IMR-90 (cell line): ENCODE measurements at regions not wholly inside any gene's neighbourhood (a gene's known extent, or its start where the extent isn't known, plus 50 kb on each side); places are given as distances from the start of the nearest gene placed in this dataset.

Experiments
- ATAC-seq: fragments of 200-7000 bp; cut with Tn5 transposase; 2 replicates; pipeline ENCODE4 v1.9.1; 2020; ENCODE audit warnings: low read depth, mild to moderate bottlenecking, moderate library complexity
- BruUV-seq: library from RNA; stranded (reverse); fragments of 400-500 nt; replicated peaks from 2 replicates; lab custom pipeline; 2021; lab: Mats Ljungman, UMichigan
- CTCF ChIA-PET: fragments of 300-600 bp; formaldehyde crosslinking; extraction: SDS; loops from one replicate; lab custom pipeline; 2021; ENCODE audit warnings: antibody characterized with exemption; lab: Yijun Ruan, JAX
- POLR2A ChIA-PET: fragments of 300-600 bp; sonication (Branson Sonifier 250); formaldehyde crosslinking; loops from one replicate; lab custom pipeline; 2022; ENCODE audit warnings: antibody characterized with exemption; ENCODE audit not compliant: unreplicated experiment; lab: Charles Lee
- DNase-seq: peaks from one replicate; pipeline ENCODE4 v3.0.0; 2013
- H2AFZ ChIP-seq: replicated peaks from 2 replicates; pipeline ENCODE3; 2013; ENCODE audit warnings: low read length, mild to moderate bottlenecking; ENCODE audit not compliant: poor library complexity
- H2AK5ac ChIP-seq: 2 replicates; pipeline ENCODE4 v1.6.1; 2013; ENCODE audit warnings: low read depth, low read length, inconsistent platforms
- H2AK9ac ChIP-seq: replicated peaks from 2 replicates; pipeline ENCODE3; 2013; ENCODE audit warnings: mild to moderate bottlenecking, low read depth, low read length, moderate library complexity; ENCODE audit not compliant: poor library complexity
- H2BK120ac ChIP-seq: 2 replicates; pipeline ENCODE4 v1.6.1; 2013; ENCODE audit warnings: low read depth, low read length, inconsistent platforms
- H2BK15ac ChIP-seq: 3 replicates; pipeline ENCODE4 v1.6.1; 2013; ENCODE audit warnings: low read depth, low read length, inconsistent platforms
- H2BK20ac ChIP-seq: 2 replicates; pipeline ENCODE4 v1.6.1; 2013; ENCODE audit warnings: low read depth, mild to moderate bottlenecking, inconsistent platforms, low read length, moderate library complexity
- H2BK5ac ChIP-seq: 2 replicates; pipeline ENCODE4 v1.6.1; 2013; ENCODE audit warnings: mild to moderate bottlenecking, low read depth, low read length, inconsistent platforms; ENCODE audit not compliant: poor library complexity, severe bottlenecking
- H3K14ac ChIP-seq: replicated peaks from 2 replicates; pipeline ENCODE4 v1.6.1; 2013; ENCODE audit warnings: low read depth, low read length, inconsistent platforms
- H3K18ac ChIP-seq: 2 replicates; pipeline ENCODE4 v1.6.1; 2013; ENCODE audit warnings: low read depth, low read length, control low read depth
- H3K23ac ChIP-seq: 2 replicates; pipeline ENCODE4 v1.6.1; 2013; ENCODE audit warnings: low read depth, low read length, inconsistent platforms
- H3K27ac ChIP-seq: 2 replicates; pipeline ENCODE4 v1.5.1; 2013; ENCODE audit warnings: mild to moderate bottlenecking, control low read depth, low read length; ENCODE audit not compliant: insufficient read depth
- H3K27me3 ChIP-seq: 2 replicates; pipeline ENCODE4 v1.6.1; 2013; ENCODE audit warnings: low read length; ENCODE audit not compliant: control insufficient read depth, insufficient read depth
- H3K36me3 ChIP-seq: 2 replicates; pipeline ENCODE4 v1.6.1; 2013; ENCODE audit warnings: low read length, mixed read lengths; ENCODE audit not compliant: control insufficient read depth, insufficient read depth
- H3K4ac ChIP-seq: 2 replicates; pipeline ENCODE4 v1.6.1; 2013; ENCODE audit warnings: low read depth, low read length, inconsistent platforms
- H3K4me1 ChIP-seq: 2 replicates; pipeline ENCODE4 v1.6.1; 2013; ENCODE audit warnings: low read length, mixed read lengths; ENCODE audit not compliant: control insufficient read depth, insufficient read depth
- H3K4me2 ChIP-seq: 2 replicates; pipeline ENCODE4 v1.6.1; 2013; ENCODE audit warnings: low read depth, mild to moderate bottlenecking, control low read depth, low read length, moderate library complexity
- H3K4me3 ChIP-seq: 2 replicates; pipeline ENCODE4 v1.5.1; 2013; ENCODE audit warnings: low read depth, mild to moderate bottlenecking, control low read depth, low read length, moderate library complexity; ENCODE audit not compliant: insufficient read depth
- H3K56ac ChIP-seq: 2 replicates; pipeline ENCODE4 v1.6.1; 2013; ENCODE audit warnings: low read length, inconsistent platforms; ENCODE audit not compliant: insufficient read depth; ENCODE audit errors: extremely low read depth
- H3K79me1 ChIP-seq, 2 experiments: 2 replicates each; pipeline ENCODE4 v1.6.1; 2013; ENCODE audit warnings: low read length in 2 of 2, inconsistent platforms in 1 of 2, low read depth in 1 of 2
- H3K9ac ChIP-seq: 2 replicates; pipeline ENCODE4 v1.6.1; 2013; ENCODE audit warnings: low read depth, low read length, control low read depth
- H3K9me1 ChIP-seq: 2 replicates; pipeline ENCODE4 v1.6.1; 2013; ENCODE audit warnings: low read length, inconsistent platforms; ENCODE audit not compliant: insufficient read depth
- H3K9me3 ChIP-seq: 2 replicates; pipeline ENCODE4 v1.6.1; 2013; ENCODE audit warnings: low read length; ENCODE audit not compliant: control insufficient read depth, insufficient read depth
- H4K20me1 ChIP-seq: 2 replicates; pipeline ENCODE4 v1.6.1; 2013; ENCODE audit warnings: low read length, inconsistent platforms; ENCODE audit not compliant: insufficient read depth
- H4K5ac ChIP-seq: 2 replicates; pipeline ENCODE4 v1.6.1; 2013; ENCODE audit warnings: mild to moderate bottlenecking, low read depth, low read length, control low read depth
- H4K8ac ChIP-seq, 2 experiments: 2 replicates each; pipeline ENCODE4 v1.6.1; 2013; ENCODE audit warnings: low read depth in 2 of 2, low read length in 2 of 2, control low read depth in 1 of 2, inconsistent platforms in 1 of 2
- H4K91ac ChIP-seq: 2 replicates; pipeline ENCODE4 v1.6.1; 2013; ENCODE audit warnings: low read depth, low read length, inconsistent platforms; ENCODE audit not compliant: insufficient read depth
- CEBPB ChIP-seq: IDR thresholded peaks from 2 replicates; pipeline ENCODE4 v1.6.1; 2012; ENCODE audit warnings: low read depth, low read length, improper control_type of control experiment
- CHD1 ChIP-seq: IDR thresholded peaks from 2 replicates; pipeline ENCODE4 v1.6.1; 2012; ENCODE audit warnings: low read depth, low read length, improper control_type of control experiment
- MAZ ChIP-seq: IDR thresholded peaks from 2 replicates; pipeline ENCODE4 v1.6.1; 2012; ENCODE audit warnings: low read depth, mild to moderate bottlenecking, low read length, improper control_type of control experiment, moderate library complexity, borderline replicate concordance
- NFE2L2 ChIP-seq: fragments of 150-350 bp; IDR thresholded peaks from 2 replicates; pipeline ENCODE4 v1.6.1; 2016; ENCODE audit warnings: low read depth, mild to moderate bottlenecking, low read length
- RAD21 ChIP-seq: IDR thresholded peaks from 2 replicates; pipeline ENCODE4 v1.6.1; 2012; ENCODE audit warnings: low read length, improper control_type of control experiment
- RCOR1 ChIP-seq: IDR thresholded peaks from 2 replicates; pipeline ENCODE4 v1.6.1; 2012; ENCODE audit warnings: mild to moderate bottlenecking, low read length, improper control_type of control experiment; ENCODE audit not compliant: insufficient replicate concordance
- WGBS, 2 experiments: methylation state at CpG; one replicate each; pipeline versions ENCODE4 v1.1.5 to v1.1.7; 2013; ENCODE audit warnings: missing lambda C conversion rate in 2 of 2; ENCODE audit not compliant: insufficient read length in 1 of 2; ENCODE audit errors: extremely low coverage in 2 of 2; 5-methylcytosine and 5-hydroxymethylcytosine counted together
- dilution Hi-C: fragments of 300-500 bp; cut with HindIII; formaldehyde crosslinking; loops from one replicate; pipeline ENCODE4 v1.14.3; 2018; ENCODE audit warnings: low sequenced_read_pairs; ENCODE audit not compliant: unreplicated experiment
- in situ Hi-C: fragments of 300-500 bp; cut with MboI; formaldehyde crosslinking; loops from 3 replicates; pipeline ENCODE4 v1.14.3; 2019; ENCODE audit warnings: low sequenced_read_pairs, inconsistent platforms, mixed read lengths
- intact Hi-C: fragments of 100-400 bp; cut with micrococcal nuclease; formaldehyde crosslinking; loops from 2 replicates; pipeline ENCODE4 v1.10.0; 2022
- TF ChIP-seq, protein P1 (sequence below): fragments of 150-350 bp; IDR thresholded peaks from 2 replicates; pipeline ENCODE4 v1.6.1; 2016; ENCODE audit warnings: low read depth, mild to moderate bottlenecking, low read length, moderate library complexity, borderline replicate concordance
- TF ChIP-seq, protein P2 (sequence below): conservative IDR thresholded peaks from 2 replicates; pipeline ENCODE4 v1.5.1; 2012; ENCODE audit warnings: mild to moderate bottlenecking, low read depth, low read length, improper control_type of control experiment
- TF ChIP-seq, protein P3 (sequence below): fragments of 150-350 bp; IDR thresholded peaks from 2 replicates; pipeline ENCODE4 v1.6.1; 2017; ENCODE audit warnings: mild to moderate bottlenecking, antibody characterized with exemption, low read length, low read depth

DNA sequence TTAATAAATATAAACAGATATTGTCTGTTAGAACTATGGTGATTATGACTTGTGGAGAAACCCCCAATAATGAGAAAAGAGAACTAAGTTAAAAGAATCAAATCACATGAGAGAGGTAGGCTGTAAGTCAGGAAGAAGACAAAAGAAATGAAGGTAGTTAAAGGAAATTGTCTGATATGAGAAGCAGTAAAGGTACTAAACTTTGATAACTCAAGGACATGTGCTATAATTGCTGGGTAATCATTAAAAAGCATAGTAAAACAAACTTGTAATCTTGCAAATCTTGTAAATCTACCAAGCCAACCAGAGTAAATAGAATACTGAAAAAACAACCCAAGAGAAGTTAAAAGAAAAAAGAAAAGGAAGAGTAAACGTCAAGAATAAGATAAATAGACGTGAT is 207.0 kb upstream of the CTNND2 start:
- Histone ChIP-seq H4K91ac (no peak overlapping the region), H4K8ac (no peak overlapping the region), H2BK20ac (no peak overlapping the region), H2AK5ac (no peak overlapping the region), H2AK9ac (no peak overlapping the region), H2AFZ (no peak overlapping the region), H3K9ac (no peak overlapping the region), H2BK15ac (no peak overlapping the region), H3K4me2 (no peak overlapping the region), H3K4me1 (no peaks in the 10 kb centered on the region), H2BK5ac (no peak overlapping the region), H3K9me3 (no peaks in the 10 kb centered on the region; the same call in 1 of the 2 replicates), H3K4ac (no peak overlapping the region), H3K4me3 (no peak overlapping the region), H3K14ac (no peak overlapping the region), H3K9me1 (no peaks in the 10 kb centered on the region), H3K27me3 (no peaks in the 10 kb centered on the region), H4K5ac (no peak overlapping the region), H4K20me1 (no peaks in the 10 kb centered on the region), H3K18ac (no peak overlapping the region), H3K36me3 (no peaks in the 10 kb centered on the region), H3K23ac (no peak overlapping the region), H3K27ac (no peak overlapping the region), H2BK120ac (no peak overlapping the region), H3K79me1 (no peaks in the 10 kb centered on the region), H3K56ac (no peak overlapping the region)
- ATAC-seq (no peak), DNase-seq (no peak)
- dilution Hi-C loops, result no loop called here
- WGBS, 2 experiments, result no CpG with 5 or more reads among the region's 2 CpGs
- intact Hi-C loops, result no loop called here
- BruUV-seq, result no TSS peak
- ChIA-PET POLR2A (no interaction called here), CTCF (no interaction called here)
- in situ Hi-C loops, result no loop called here
- TF ChIP-seq, protein P1, sequence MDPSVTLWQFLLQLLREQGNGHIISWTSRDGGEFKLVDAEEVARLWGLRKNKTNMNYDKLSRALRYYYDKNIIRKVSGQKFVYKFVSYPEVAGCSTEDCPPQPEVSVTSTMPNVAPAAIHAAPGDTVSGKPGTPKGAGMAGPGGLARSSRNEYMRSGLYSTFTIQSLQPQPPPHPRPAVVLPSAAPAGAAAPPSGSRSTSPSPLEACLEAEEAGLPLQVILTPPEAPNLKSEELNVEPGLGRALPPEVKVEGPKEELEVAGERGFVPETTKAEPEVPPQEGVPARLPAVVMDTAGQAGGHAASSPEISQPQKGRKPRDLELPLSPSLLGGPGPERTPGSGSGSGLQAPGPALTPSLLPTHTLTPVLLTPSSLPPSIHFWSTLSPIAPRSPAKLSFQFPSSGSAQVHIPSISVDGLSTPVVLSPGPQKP, result no peak
- TF ChIP-seq CHD1, result no peak
- no peak for TF ChIP-seq NFE2L2
- TF ChIP-seq RCOR1, result no peak
- no peak for TF ChIP-seq MAZ
- TF ChIP-seq, protein P2, sequence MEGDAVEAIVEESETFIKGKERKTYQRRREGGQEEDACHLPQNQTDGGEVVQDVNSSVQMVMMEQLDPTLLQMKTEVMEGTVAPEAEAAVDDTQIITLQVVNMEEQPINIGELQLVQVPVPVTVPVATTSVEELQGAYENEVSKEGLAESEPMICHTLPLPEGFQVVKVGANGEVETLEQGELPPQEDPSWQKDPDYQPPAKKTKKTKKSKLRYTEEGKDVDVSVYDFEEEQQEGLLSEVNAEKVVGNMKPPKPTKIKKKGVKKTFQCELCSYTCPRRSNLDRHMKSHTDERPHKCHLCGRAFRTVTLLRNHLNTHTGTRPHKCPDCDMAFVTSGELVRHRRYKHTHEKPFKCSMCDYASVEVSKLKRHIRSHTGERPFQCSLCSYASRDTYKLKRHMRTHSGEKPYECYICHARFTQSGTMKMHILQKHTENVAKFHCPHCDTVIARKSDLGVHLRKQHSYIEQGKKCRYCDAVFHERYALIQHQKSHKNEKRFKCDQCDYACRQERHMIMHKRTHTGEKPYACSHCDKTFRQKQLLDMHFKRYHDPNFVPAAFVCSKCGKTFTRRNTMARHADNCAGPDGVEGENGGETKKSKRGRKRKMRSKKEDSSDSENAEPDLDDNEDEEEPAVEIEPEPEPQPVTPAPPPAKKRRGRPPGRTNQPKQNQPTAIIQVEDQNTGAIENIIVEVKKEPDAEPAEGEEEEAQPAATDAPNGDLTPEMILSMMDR, result no peak
- TF ChIP-seq, protein P3, sequence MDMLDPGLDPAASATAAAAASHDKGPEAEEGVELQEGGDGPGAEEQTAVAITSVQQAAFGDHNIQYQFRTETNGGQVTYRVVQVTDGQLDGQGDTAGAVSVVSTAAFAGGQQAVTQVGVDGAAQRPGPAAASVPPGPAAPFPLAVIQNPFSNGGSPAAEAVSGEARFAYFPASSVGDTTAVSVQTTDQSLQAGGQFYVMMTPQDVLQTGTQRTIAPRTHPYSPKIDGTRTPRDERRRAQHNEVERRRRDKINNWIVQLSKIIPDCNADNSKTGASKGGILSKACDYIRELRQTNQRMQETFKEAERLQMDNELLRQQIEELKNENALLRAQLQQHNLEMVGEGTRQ, result no peak
- no peak for TF ChIP-seq RAD21
- no peak for TF ChIP-seq CEBPB
